H9 (cell line): ENCODE measurements at regions not wholly inside any gene's neighbourhood (a gene's known extent, or its start where the extent isn't known, plus 50 kb on each side); places are given as distances from the start of the nearest gene placed in this dataset.

Experiments used
- DNase-seq: peaks from one replicate; pipeline ENCODE4 v3.0.0-alpha.2; 2017
- H2AFZ ChIP-seq: one replicate; pipeline ENCODE4 v1.6.1; 2013; ENCODE audit warnings: mild to moderate bottlenecking, low read length, control low read depth, moderate library complexity
- H2AK5ac ChIP-seq: 2 replicates; pipeline ENCODE4 v1.6.1; 2013; ENCODE audit warnings: low read length, control low read depth, mixed read lengths; ENCODE audit not compliant: insufficient read length
- H2BK120ac ChIP-seq: one replicate; pipeline ENCODE4 v1.6.1; 2013; ENCODE audit warnings: low read depth, mild to moderate bottlenecking, low read length, control low read depth, inconsistent platforms; ENCODE audit not compliant: poor library complexity, severe bottlenecking
- H2BK12ac ChIP-seq: 2 replicates; pipeline ENCODE4 v1.6.1; 2013; ENCODE audit warnings: low read length, control low read depth, mixed read lengths, low read depth; ENCODE audit not compliant: insufficient read length
- H2BK15ac ChIP-seq: 2 replicates; pipeline ENCODE4 v1.6.1; 2013; ENCODE audit warnings: low read depth, low read length, control low read depth
- H2BK20ac ChIP-seq: one replicate; pipeline ENCODE4 v1.6.1; 2013; ENCODE audit warnings: low read depth, mild to moderate bottlenecking, low read length, control low read depth, inconsistent platforms; ENCODE audit not compliant: poor library complexity, severe bottlenecking
- H2BK5ac ChIP-seq: 2 replicates; pipeline ENCODE4 v1.6.1; 2013; ENCODE audit warnings: low read length, control low read depth, mixed read lengths; ENCODE audit not compliant: insufficient read length
- H3K14ac ChIP-seq: 2 replicates; pipeline ENCODE4 v1.6.1; 2013; ENCODE audit warnings: low read length, control low read depth; ENCODE audit not compliant: insufficient read depth
- H3K18ac ChIP-seq: 2 replicates; pipeline ENCODE4 v1.6.1; 2013; ENCODE audit warnings: low read depth, mild to moderate bottlenecking, mixed read lengths, low read length, control low read depth; ENCODE audit not compliant: insufficient read length
- H3K23ac ChIP-seq: 2 replicates; pipeline ENCODE4 v1.6.1; 2013; ENCODE audit warnings: low read length, control low read depth, mixed read lengths, low read depth; ENCODE audit not compliant: insufficient read length
- H3K23me2 ChIP-seq: 2 replicates; pipeline ENCODE4 v1.6.1; 2013; ENCODE audit warnings: low read depth, mild to moderate bottlenecking, mixed read lengths, low read length, control low read depth; ENCODE audit not compliant: insufficient read length, poor library complexity, severe bottlenecking
- H3K27ac ChIP-seq: 2 replicates; pipeline ENCODE4 v1.5.1; 2013; ENCODE audit warnings: low read length, control low read depth, mixed read lengths, low read depth; ENCODE audit not compliant: insufficient read length
- H3K27me3 ChIP-seq: 2 replicates; pipeline ENCODE4 v1.6.1; 2013; ENCODE audit warnings: low read length, control low read depth, inconsistent platforms; ENCODE audit not compliant: insufficient read depth
- H3K4ac ChIP-seq: 2 replicates; pipeline ENCODE4 v1.6.1; 2013; ENCODE audit warnings: low read depth, mild to moderate bottlenecking, control low read depth, inconsistent platforms, low read length, moderate library complexity
- H3K4me1 ChIP-seq: 2 replicates; pipeline ENCODE4 v1.6.1; 2013; ENCODE audit warnings: low read length, control low read depth, inconsistent platforms; ENCODE audit not compliant: insufficient read depth
- H3K4me2 ChIP-seq: 2 replicates; pipeline ENCODE4 v1.6.1; 2013; ENCODE audit warnings: low read length, control low read depth, mixed read lengths; ENCODE audit not compliant: insufficient read length, insufficient read depth
- H3K56ac ChIP-seq: 2 replicates; pipeline ENCODE4 v1.6.1; 2013; ENCODE audit warnings: low read depth, mild to moderate bottlenecking, mixed read lengths, low read length, control low read depth; ENCODE audit not compliant: insufficient read length
- H3K79me1 ChIP-seq: 2 replicates; pipeline ENCODE4 v1.6.1; 2013; ENCODE audit warnings: low read depth, mild to moderate bottlenecking, moderate library complexity, low read length, control low read depth, inconsistent platforms; ENCODE audit not compliant: insufficient read depth, poor library complexity, severe bottlenecking
- H3K79me2 ChIP-seq: 2 replicates; pipeline ENCODE4 v1.6.1; 2013; ENCODE audit warnings: low read length, control low read depth, inconsistent platforms; ENCODE audit not compliant: insufficient read depth
- H3K9ac ChIP-seq: 2 replicates; pipeline ENCODE4 v1.6.1; 2013; ENCODE audit warnings: low read length, control low read depth, mixed read lengths; ENCODE audit not compliant: insufficient read length; ENCODE audit errors: extremely low read depth
- H3K9me3 ChIP-seq: one replicate; pipeline ENCODE4 v1.6.1; 2013; ENCODE audit warnings: low read depth, low read length, inconsistent platforms; ENCODE audit not compliant: control insufficient read depth
- H3T11ph ChIP-seq: one replicate; pipeline ENCODE4 v1.6.1; 2013; ENCODE audit warnings: mild to moderate bottlenecking, low read length, control low read depth, inconsistent platforms
- H4K20me1 ChIP-seq: one replicate; pipeline ENCODE4 v1.6.1; 2013; ENCODE audit not compliant: control insufficient read depth, insufficient read length, insufficient read depth
- H4K5ac ChIP-seq: 2 replicates; pipeline ENCODE4 v1.6.1; 2013; ENCODE audit warnings: low read depth, mild to moderate bottlenecking, mixed read lengths, low read length, control low read depth; ENCODE audit not compliant: insufficient read length
- H4K8ac ChIP-seq: replicated peaks from 2 replicates; pipeline ENCODE4 v1.6.1; 2013; ENCODE audit warnings: low read length, control low read depth, mixed read lengths, low read depth; ENCODE audit not compliant: insufficient read length
- H4K91ac ChIP-seq: 2 replicates; pipeline ENCODE4 v1.6.1; 2013; ENCODE audit warnings: low read depth, mild to moderate bottlenecking, moderate library complexity, mixed read lengths, low read length, control low read depth; ENCODE audit not compliant: insufficient read length
- H3K27ac Mint-ChIP-seq, 3 experiments: 2 replicates in 2 of 3; 3 replicates in 1 of 3; pipeline ENCODE4 v1.8.0; 2020 to 2021; ENCODE audit warnings: mixed read lengths in 3 of 3, mild to moderate bottlenecking in 1 of 3, moderate library complexity in 1 of 3
- H3K27me3 Mint-ChIP-seq: 2 replicates; pipeline ENCODE4 v1.8.0; 2021; ENCODE audit warnings: low read depth, mild to moderate bottlenecking, moderate library complexity, mixed read lengths
- H3K36me3 Mint-ChIP-seq, 3 experiments: 2 replicates in 2 of 3; 3 replicates in 1 of 3; pipeline ENCODE4 v1.8.0; 2020 to 2021; ENCODE audit warnings: low read depth in 3 of 3, mixed read lengths in 3 of 3; ENCODE audit not compliant: insufficient read depth in 1 of 3
- H3K4me1 Mint-ChIP-seq, 2 experiments: 2 replicates each; pipeline ENCODE4 v1.8.0; 2020; ENCODE audit warnings: mixed read lengths in 2 of 2
- H3K4me3 Mint-ChIP-seq, 2 experiments: 2 replicates in 1 of 2; 3 replicates in 1 of 2; pipeline ENCODE4 v1.8.0; 2020 to 2021; ENCODE audit warnings: mild to moderate bottlenecking in 2 of 2, mixed read lengths in 2 of 2, moderate library complexity in 1 of 2
- H3K9me3 Mint-ChIP-seq, 2 experiments: 2 replicates in 1 of 2; 3 replicates in 1 of 2; pipeline ENCODE4 v1.8.0; 2020; ENCODE audit warnings: mild to moderate bottlenecking in 2 of 2, mixed read lengths in 2 of 2, moderate library complexity in 1 of 2
- WGBS: extraction: QIAGEN DNeasy Blood & Tissue Kit; methylation state at CpG from one replicate; pipeline ENCODE4 v1.1.7; 2013; ENCODE audit warnings: missing lambda C conversion rate, low lambda C conversion rate, mixed read lengths; ENCODE audit not compliant: insufficient read length; ENCODE audit errors: extremely low coverage; 5-methylcytosine and 5-hydroxymethylcytosine counted together
- TF ChIP-seq, protein P1 (sequence below): fragments of 200-600 bp; sonication (generic); conservative IDR thresholded peaks from 3 replicates; pipeline ENCODE4 v1.8.0; 2021; ENCODE audit warnings: antibody characterized with exemption, mild to moderate bottlenecking

DNA sequence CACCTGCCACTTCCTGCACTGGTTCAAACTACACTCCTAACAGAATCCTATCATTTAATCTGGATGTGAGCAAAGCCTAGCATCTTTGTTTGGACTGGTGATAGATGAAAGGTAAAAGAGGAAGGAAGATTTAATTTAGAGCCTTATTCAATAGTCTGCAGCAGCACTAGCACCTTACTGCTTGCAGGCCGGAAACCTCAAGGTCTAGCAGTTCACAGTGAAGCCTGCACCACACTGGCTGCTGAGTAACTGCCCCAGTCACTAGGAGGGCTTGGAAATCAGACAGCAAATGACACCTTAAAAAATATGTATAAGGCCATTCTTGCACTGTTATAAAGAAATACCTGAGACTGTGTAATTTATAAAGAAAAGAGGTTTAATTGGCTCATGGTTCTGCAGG is 358.0 kb downstream of the DAD1 start:
- no peak overlapping the region for H2BK12ac ChIP-seq
- H2BK120ac ChIP-seq, result no peak overlapping the region
- H3K23me2 ChIP-seq, result no peaks in the 10 kb centered on the region
- H3K4me2 ChIP-seq, result no peak overlapping the region
- no peak overlapping the region for H4K5ac ChIP-seq
- Mint-ChIP-seq H3K27ac (no peak overlapping the region), H3K4me1 (peaks cover 12 to 14% of the 10 kb centered on the region in 2 experiments), H3K36me3 (peaks cover 6 to 33% (median 29%) of the 10 kb centered on the region in 3 experiments; a peak in 6 of 7 replicates), H3K9me3 (peaks cover 33 to 35% of the 10 kb centered on the region in 2 experiments), H3K27me3 (no peaks in the 10 kb centered on the region), H3K4me3 (no peak overlapping the region)
- no peak overlapping the region for H4K91ac ChIP-seq
- no peak for DNase-seq
- no peak overlapping the region for H3K27ac ChIP-seq
- no peaks in the 10 kb centered on the region for H4K20me1 ChIP-seq
- H3K18ac ChIP-seq, result no peak overlapping the region
- no peak overlapping the region for H2AFZ ChIP-seq
- no peak overlapping the region for H3T11ph ChIP-seq
- no peak overlapping the region for H3K23ac ChIP-seq
- H4K8ac ChIP-seq, result no peak overlapping the region
- no peak overlapping the region for H2BK5ac ChIP-seq
- H2BK20ac ChIP-seq, result no peak overlapping the region
- no CpG with 5 or more reads among the region's 1 CpG for WGBS
- TF ChIP-seq, protein P1, sequence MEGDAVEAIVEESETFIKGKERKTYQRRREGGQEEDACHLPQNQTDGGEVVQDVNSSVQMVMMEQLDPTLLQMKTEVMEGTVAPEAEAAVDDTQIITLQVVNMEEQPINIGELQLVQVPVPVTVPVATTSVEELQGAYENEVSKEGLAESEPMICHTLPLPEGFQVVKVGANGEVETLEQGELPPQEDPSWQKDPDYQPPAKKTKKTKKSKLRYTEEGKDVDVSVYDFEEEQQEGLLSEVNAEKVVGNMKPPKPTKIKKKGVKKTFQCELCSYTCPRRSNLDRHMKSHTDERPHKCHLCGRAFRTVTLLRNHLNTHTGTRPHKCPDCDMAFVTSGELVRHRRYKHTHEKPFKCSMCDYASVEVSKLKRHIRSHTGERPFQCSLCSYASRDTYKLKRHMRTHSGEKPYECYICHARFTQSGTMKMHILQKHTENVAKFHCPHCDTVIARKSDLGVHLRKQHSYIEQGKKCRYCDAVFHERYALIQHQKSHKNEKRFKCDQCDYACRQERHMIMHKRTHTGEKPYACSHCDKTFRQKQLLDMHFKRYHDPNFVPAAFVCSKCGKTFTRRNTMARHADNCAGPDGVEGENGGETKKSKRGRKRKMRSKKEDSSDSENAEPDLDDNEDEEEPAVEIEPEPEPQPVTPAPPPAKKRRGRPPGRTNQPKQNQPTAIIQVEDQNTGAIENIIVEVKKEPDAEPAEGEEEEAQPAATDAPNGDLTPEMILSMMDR, result no peak
- H3K14ac ChIP-seq, result no peak overlapping the region
- H3K56ac ChIP-seq, result no peak overlapping the region
- no peaks in the 10 kb centered on the region for H3K79me2 ChIP-seq
- no peak overlapping the region for H2AK5ac ChIP-seq
- no peaks in the 10 kb centered on the region for H3K9me3 ChIP-seq
- H3K4me1 ChIP-seq, result no peaks in the 10 kb centered on the region
- H3K4ac ChIP-seq, result no peak overlapping the region
- no peak overlapping the region for H2BK15ac ChIP-seq
- H3K9ac ChIP-seq, result no peak overlapping the region
- no peaks in the 10 kb centered on the region for H3K79me1 ChIP-seq
- H3K27me3 ChIP-seq, result no peaks in the 10 kb centered on the region
